H9 (cell line): ENCODE measurements at regions not wholly inside any gene's neighbourhood (a gene's known extent, or its start where the extent isn't known, plus 50 kb on each side); places are given as distances from the start of the nearest gene placed in this dataset.

Source experiments
- DNase-seq: peaks from one replicate; pipeline ENCODE4 v3.0.0-alpha.2; 2017
- H2AFZ ChIP-seq: one replicate; pipeline ENCODE4 v1.6.1; 2013; ENCODE audit warnings: mild to moderate bottlenecking, low read length, control low read depth, moderate library complexity
- H2AK5ac ChIP-seq: 2 replicates; pipeline ENCODE4 v1.6.1; 2013; ENCODE audit warnings: low read length, control low read depth, mixed read lengths; ENCODE audit not compliant: insufficient read length
- H2BK120ac ChIP-seq: one replicate; pipeline ENCODE4 v1.6.1; 2013; ENCODE audit warnings: low read depth, mild to moderate bottlenecking, low read length, control low read depth, inconsistent platforms; ENCODE audit not compliant: poor library complexity, severe bottlenecking
- H2BK12ac ChIP-seq: 2 replicates; pipeline ENCODE4 v1.6.1; 2013; ENCODE audit warnings: low read length, control low read depth, mixed read lengths, low read depth; ENCODE audit not compliant: insufficient read length
- H2BK15ac ChIP-seq: 2 replicates; pipeline ENCODE4 v1.6.1; 2013; ENCODE audit warnings: low read depth, low read length, control low read depth
- H2BK20ac ChIP-seq: one replicate; pipeline ENCODE4 v1.6.1; 2013; ENCODE audit warnings: low read depth, mild to moderate bottlenecking, low read length, control low read depth, inconsistent platforms; ENCODE audit not compliant: poor library complexity, severe bottlenecking
- H2BK5ac ChIP-seq: 2 replicates; pipeline ENCODE4 v1.6.1; 2013; ENCODE audit warnings: low read length, control low read depth, mixed read lengths; ENCODE audit not compliant: insufficient read length
- H3K14ac ChIP-seq: 2 replicates; pipeline ENCODE4 v1.6.1; 2013; ENCODE audit warnings: low read length, control low read depth; ENCODE audit not compliant: insufficient read depth
- H3K18ac ChIP-seq: 2 replicates; pipeline ENCODE4 v1.6.1; 2013; ENCODE audit warnings: low read depth, mild to moderate bottlenecking, mixed read lengths, low read length, control low read depth; ENCODE audit not compliant: insufficient read length
- H3K23ac ChIP-seq: 2 replicates; pipeline ENCODE4 v1.6.1; 2013; ENCODE audit warnings: low read length, control low read depth, mixed read lengths, low read depth; ENCODE audit not compliant: insufficient read length
- H3K23me2 ChIP-seq: 2 replicates; pipeline ENCODE4 v1.6.1; 2013; ENCODE audit warnings: low read depth, mild to moderate bottlenecking, mixed read lengths, low read length, control low read depth; ENCODE audit not compliant: insufficient read length, poor library complexity, severe bottlenecking
- H3K27ac ChIP-seq: 2 replicates; pipeline ENCODE4 v1.5.1; 2013; ENCODE audit warnings: low read length, control low read depth, mixed read lengths, low read depth; ENCODE audit not compliant: insufficient read length
- H3K27me3 ChIP-seq: 2 replicates; pipeline ENCODE4 v1.6.1; 2013; ENCODE audit warnings: low read length, control low read depth, inconsistent platforms; ENCODE audit not compliant: insufficient read depth
- H3K4ac ChIP-seq: 2 replicates; pipeline ENCODE4 v1.6.1; 2013; ENCODE audit warnings: low read depth, mild to moderate bottlenecking, control low read depth, inconsistent platforms, low read length, moderate library complexity
- H3K4me1 ChIP-seq: 2 replicates; pipeline ENCODE4 v1.6.1; 2013; ENCODE audit warnings: low read length, control low read depth, inconsistent platforms; ENCODE audit not compliant: insufficient read depth
- H3K4me2 ChIP-seq: 2 replicates; pipeline ENCODE4 v1.6.1; 2013; ENCODE audit warnings: low read length, control low read depth, mixed read lengths; ENCODE audit not compliant: insufficient read length, insufficient read depth
- H3K56ac ChIP-seq: 2 replicates; pipeline ENCODE4 v1.6.1; 2013; ENCODE audit warnings: low read depth, mild to moderate bottlenecking, mixed read lengths, low read length, control low read depth; ENCODE audit not compliant: insufficient read length
- H3K79me1 ChIP-seq: 2 replicates; pipeline ENCODE4 v1.6.1; 2013; ENCODE audit warnings: low read depth, mild to moderate bottlenecking, moderate library complexity, low read length, control low read depth, inconsistent platforms; ENCODE audit not compliant: insufficient read depth, poor library complexity, severe bottlenecking
- H3K79me2 ChIP-seq: 2 replicates; pipeline ENCODE4 v1.6.1; 2013; ENCODE audit warnings: low read length, control low read depth, inconsistent platforms; ENCODE audit not compliant: insufficient read depth
- H3K9ac ChIP-seq: 2 replicates; pipeline ENCODE4 v1.6.1; 2013; ENCODE audit warnings: low read length, control low read depth, mixed read lengths; ENCODE audit not compliant: insufficient read length; ENCODE audit errors: extremely low read depth
- H3K9me3 ChIP-seq: one replicate; pipeline ENCODE4 v1.6.1; 2013; ENCODE audit warnings: low read depth, low read length, inconsistent platforms; ENCODE audit not compliant: control insufficient read depth
- H3T11ph ChIP-seq: one replicate; pipeline ENCODE4 v1.6.1; 2013; ENCODE audit warnings: mild to moderate bottlenecking, low read length, control low read depth, inconsistent platforms
- H4K20me1 ChIP-seq: one replicate; pipeline ENCODE4 v1.6.1; 2013; ENCODE audit not compliant: control insufficient read depth, insufficient read length, insufficient read depth
- H4K5ac ChIP-seq: 2 replicates; pipeline ENCODE4 v1.6.1; 2013; ENCODE audit warnings: low read depth, mild to moderate bottlenecking, mixed read lengths, low read length, control low read depth; ENCODE audit not compliant: insufficient read length
- H4K8ac ChIP-seq: replicated peaks from 2 replicates; pipeline ENCODE4 v1.6.1; 2013; ENCODE audit warnings: low read length, control low read depth, mixed read lengths, low read depth; ENCODE audit not compliant: insufficient read length
- H4K91ac ChIP-seq: 2 replicates; pipeline ENCODE4 v1.6.1; 2013; ENCODE audit warnings: low read depth, mild to moderate bottlenecking, moderate library complexity, mixed read lengths, low read length, control low read depth; ENCODE audit not compliant: insufficient read length
- H3K27ac Mint-ChIP-seq, 3 experiments: 2 replicates in 2 of 3; 3 replicates in 1 of 3; pipeline ENCODE4 v1.8.0; 2020 to 2021; ENCODE audit warnings: mixed read lengths in 3 of 3, mild to moderate bottlenecking in 1 of 3, moderate library complexity in 1 of 3
- H3K27me3 Mint-ChIP-seq: 2 replicates; pipeline ENCODE4 v1.8.0; 2021; ENCODE audit warnings: low read depth, mild to moderate bottlenecking, moderate library complexity, mixed read lengths
- H3K36me3 Mint-ChIP-seq, 3 experiments: 2 replicates in 2 of 3; 3 replicates in 1 of 3; pipeline ENCODE4 v1.8.0; 2020 to 2021; ENCODE audit warnings: low read depth in 3 of 3, mixed read lengths in 3 of 3; ENCODE audit not compliant: insufficient read depth in 1 of 3
- H3K4me1 Mint-ChIP-seq, 2 experiments: 2 replicates each; pipeline ENCODE4 v1.8.0; 2020; ENCODE audit warnings: mixed read lengths in 2 of 2
- H3K4me3 Mint-ChIP-seq, 2 experiments: 2 replicates in 1 of 2; 3 replicates in 1 of 2; pipeline ENCODE4 v1.8.0; 2020 to 2021; ENCODE audit warnings: mild to moderate bottlenecking in 2 of 2, mixed read lengths in 2 of 2, moderate library complexity in 1 of 2
- H3K9me3 Mint-ChIP-seq, 2 experiments: 2 replicates in 1 of 2; 3 replicates in 1 of 2; pipeline ENCODE4 v1.8.0; 2020; ENCODE audit warnings: mild to moderate bottlenecking in 2 of 2, mixed read lengths in 2 of 2, moderate library complexity in 1 of 2
- CTCF ChIP-seq: fragments of 200-600 bp; sonication (generic); conservative IDR thresholded peaks from 3 replicates; pipeline ENCODE4 v1.8.0; 2021; ENCODE audit warnings: antibody characterized with exemption, mild to moderate bottlenecking
- WGBS: extraction: QIAGEN DNeasy Blood & Tissue Kit; methylation state at CpG from one replicate; pipeline ENCODE4 v1.1.7; 2013; ENCODE audit warnings: missing lambda C conversion rate, low lambda C conversion rate, mixed read lengths; ENCODE audit not compliant: insufficient read length; ENCODE audit errors: extremely low coverage; 5-methylcytosine and 5-hydroxymethylcytosine counted together

GRCh38 chr9:136595245-136596153 lies 49.7 kb upstream of the NOTCH1 start:
- WGBS = no CpG with 5 or more reads among the region's 33 CpGs
- Mint-ChIP-seq H3K27ac (no peak overlapping the region; a peak in 1 of 7 replicates), H3K36me3 (peaks cover 0 to under 1% (median 0%) of the 10 kb centered on the region in 3 experiments; a peak in 1 of 7 replicates), H3K27me3 (peaks cover 5% of the 10 kb centered on the region), H3K4me1 (peaks cover 8 to 15% of the 10 kb centered on the region in 2 experiments; a peak in 3 of 4 replicates), H3K4me3 (no peak overlapping the region; a peak in 1 of 5 replicates), H3K9me3 (peaks cover 4 to 8% of the 10 kb centered on the region in 2 experiments; a peak in 4 of 5 replicates)
- no peak overlapping the region for H3K27ac ChIP-seq
- no peaks in the 10 kb centered on the region for H3K4me1 ChIP-seq
- no peaks in the 10 kb centered on the region for H3K79me2 ChIP-seq
- H3K18ac ChIP-seq = no peak overlapping the region
- no peak overlapping the region for H3K9ac ChIP-seq
- TF ChIP-seq CTCF = no peak
- no peak for DNase-seq
- H2BK15ac ChIP-seq = no peak overlapping the region
- no peaks in the 10 kb centered on the region for H3K27me3 ChIP-seq
- H3K9me3 ChIP-seq = no peaks in the 10 kb centered on the region
- H2AFZ ChIP-seq = no peak overlapping the region
- no peak overlapping the region for H3T11ph ChIP-seq
- no peaks in the 10 kb centered on the region for H3K23me2 ChIP-seq
- H4K5ac ChIP-seq = no peak overlapping the region
- no peaks in the 10 kb centered on the region for H3K79me1 ChIP-seq
- H2BK12ac ChIP-seq = no peak overlapping the region
- H3K4ac ChIP-seq = no peak overlapping the region
- no peak overlapping the region for H4K8ac ChIP-seq
- H4K20me1 ChIP-seq = no peaks in the 10 kb centered on the region
- H3K4me2 ChIP-seq = no peak overlapping the region
- H2AK5ac ChIP-seq = no peak overlapping the region
- H4K91ac ChIP-seq = no peak overlapping the region
- H2BK20ac ChIP-seq = no peak overlapping the region
- H2BK5ac ChIP-seq = no peak overlapping the region
- no peak overlapping the region for H3K56ac ChIP-seq
- H3K23ac ChIP-seq = no peak overlapping the region
- H2BK120ac ChIP-seq = no peak overlapping the region
- H3K14ac ChIP-seq = no peak overlapping the region
